Tibial nerve (tissue), 4 donors: ENCODE measurements at regions not wholly inside any gene's neighbourhood (a gene's known extent, or its start where the extent isn't known, plus 50 kb on each side); places are given as distances from the start of the nearest gene placed in this dataset.

ENCODE experiments used
- CTCF ChIP-seq, 5 experiments: fragments of 200-600 bp in 3 of 5; fragments of 450-650 bp in 2 of 5; sonication (generic) in 3 of 5; IDR thresholded peaks; one replicate each; pipeline ENCODE4 v1.5.1; 2016 to 2019; ENCODE audit warnings: antibody characterized with exemption in 5 of 5, mild to moderate bottlenecking in 3 of 5, moderate library complexity in 2 of 5
- EP300 ChIP-seq, 2 donors: sonication (generic); formaldehyde crosslinking; IDR thresholded peaks; one replicate each; pipeline ENCODE4 v1.6.1; 2017; ENCODE audit warnings: antibody characterized with exemption in 2 of 2, mild to moderate bottlenecking in 1 of 2
- POLR2A ChIP-seq, 2 donors: fragments of 450-650 bp; IDR thresholded peaks; one replicate each; pipeline ENCODE4 v1.6.1; 2017; ENCODE audit warnings: antibody characterized with exemption in 2 of 2, mild to moderate bottlenecking in 2 of 2, moderate library complexity in 2 of 2

DNA sequence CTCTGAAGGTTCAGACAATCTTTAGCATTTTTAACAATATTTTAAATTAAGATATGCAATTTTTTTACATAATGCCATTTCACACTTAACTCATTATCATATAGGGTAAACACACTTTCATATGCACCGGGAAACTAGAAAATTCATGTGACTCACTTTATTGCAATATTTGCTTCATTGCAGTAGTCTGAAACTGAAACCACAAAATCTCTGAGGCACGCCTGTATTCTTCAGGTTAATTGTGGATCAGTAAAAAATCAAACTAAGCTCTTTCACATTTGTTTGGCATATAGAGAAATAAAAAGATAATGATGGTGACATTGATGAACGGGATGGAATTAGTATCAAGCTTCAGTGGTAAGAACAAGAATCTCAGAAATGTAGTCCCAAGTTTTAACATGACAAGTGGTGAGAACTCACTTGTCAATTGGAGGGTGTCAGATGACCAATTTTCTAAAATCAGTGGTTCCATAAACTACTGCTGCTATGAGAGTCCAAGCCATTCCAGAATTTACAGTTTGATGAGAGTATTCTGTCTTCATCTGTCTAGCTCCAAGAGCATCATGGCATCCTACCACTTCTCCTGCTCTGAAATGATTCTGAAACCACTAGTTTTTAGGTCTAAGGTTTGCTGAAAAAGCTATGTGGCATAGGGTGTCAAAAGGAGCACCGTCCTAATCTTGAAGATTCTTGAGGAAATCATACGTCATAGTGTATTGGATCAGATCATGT, 281.0 kb downstream of the PTPRC start:
- TF ChIP-seq CTCF (IDR thresholded peaks at IDR 0.05) (no peak), EP300 (IDR thresholded peaks at IDR 0.05) (no peak), POLR2A (IDR thresholded peaks at IDR 0.05) (no peak)
